DOHH2 (cell line): ENCODE measurements at regions not wholly inside any gene's neighbourhood (a gene's known extent, or its start where the extent isn't known, plus 50 kb on each side); places are given as distances from the start of the nearest gene placed in this dataset.

ENCODE experiments used
- EZH2phosphoT487 ChIP-seq: fragments of 200-600 bp; sonication (generic); IDR thresholded peaks from 2 replicates; pipeline ENCODE4 v1.6.1; 2017; ENCODE audit warnings: borderline replicate concordance, mild to moderate bottlenecking, antibody characterized with exemption, low read length, moderate library complexity, mixed read lengths
- TF ChIP-seq, protein P1 (sequence below): fragments of 200-600 bp; sonication (generic); IDR thresholded peaks from one replicate; pipeline ENCODE4 v1.5.1; 2014; ENCODE audit warnings: antibody characterized with exemption, mild to moderate bottlenecking, low read depth, low read length; ENCODE audit not compliant: poor library complexity, severe bottlenecking

DNA sequence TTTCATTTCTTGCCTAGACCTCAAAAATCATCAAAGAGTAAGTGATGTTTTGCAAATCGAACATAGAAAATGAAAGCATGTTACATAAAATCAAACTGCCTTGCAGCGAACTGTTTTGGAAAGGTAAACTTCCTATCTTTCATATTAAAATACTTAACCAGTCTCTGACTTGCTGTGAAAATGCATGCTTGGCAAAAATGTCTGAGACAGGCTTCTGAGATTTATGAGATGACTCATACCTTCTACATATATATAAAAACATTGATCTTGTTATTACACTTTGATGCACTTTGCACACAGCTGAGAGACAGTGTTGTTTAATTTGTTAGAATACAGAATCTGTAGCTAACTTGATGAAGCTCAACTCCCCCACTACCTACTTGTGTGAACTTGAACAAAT, 179.1 kb downstream of the KITLG start:
- TF ChIP-seq, protein P1, sequence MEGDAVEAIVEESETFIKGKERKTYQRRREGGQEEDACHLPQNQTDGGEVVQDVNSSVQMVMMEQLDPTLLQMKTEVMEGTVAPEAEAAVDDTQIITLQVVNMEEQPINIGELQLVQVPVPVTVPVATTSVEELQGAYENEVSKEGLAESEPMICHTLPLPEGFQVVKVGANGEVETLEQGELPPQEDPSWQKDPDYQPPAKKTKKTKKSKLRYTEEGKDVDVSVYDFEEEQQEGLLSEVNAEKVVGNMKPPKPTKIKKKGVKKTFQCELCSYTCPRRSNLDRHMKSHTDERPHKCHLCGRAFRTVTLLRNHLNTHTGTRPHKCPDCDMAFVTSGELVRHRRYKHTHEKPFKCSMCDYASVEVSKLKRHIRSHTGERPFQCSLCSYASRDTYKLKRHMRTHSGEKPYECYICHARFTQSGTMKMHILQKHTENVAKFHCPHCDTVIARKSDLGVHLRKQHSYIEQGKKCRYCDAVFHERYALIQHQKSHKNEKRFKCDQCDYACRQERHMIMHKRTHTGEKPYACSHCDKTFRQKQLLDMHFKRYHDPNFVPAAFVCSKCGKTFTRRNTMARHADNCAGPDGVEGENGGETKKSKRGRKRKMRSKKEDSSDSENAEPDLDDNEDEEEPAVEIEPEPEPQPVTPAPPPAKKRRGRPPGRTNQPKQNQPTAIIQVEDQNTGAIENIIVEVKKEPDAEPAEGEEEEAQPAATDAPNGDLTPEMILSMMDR, result no peak
- TF ChIP-seq EZH2phosphoT487, result no peak
